ENCODE measurements at regions not wholly inside any gene's neighbourhood (a gene's known extent, or its start where the extent isn't known, plus 50 kb on each side); places are given as distances from the start of the nearest gene placed in this dataset.
"Not testable (repeated sequence)": the region's sequence is repeated elsewhere in the genome, so short reads cannot be mapped to it uniquely, and the experiment has no call there.

- no peak for TF ChIP-seq CTCF (IDR thresholded peaks at IDR 0.05)
- Histone ChIP-seq H3K27me3 (no peaks in the 10 kb centered on the region), H3K9ac (ENCODE audit: low read depth in 2 of 2, low read length in 2 of 2) (no peak overlapping the region), H3K4me3 (no peak overlapping the region), H3K36me3 (no peaks in the 10 kb centered on the region), H3K4me1 (no peaks in the 10 kb centered on the region), H3K9me3 (no peaks in the 10 kb centered on the region), H3K27ac (no peak overlapping the region)
- intact Hi-C loops (cut with DNase I), result no loop called here
- no peak for DNase-seq
These were observed 130.0 kb downstream of the KLF6 start for GRCh38 chr10:3654980-3655379.

- Histone ChIP-seq H3K4me1 (no peaks in the 10 kb centered on the region), H3K27ac (no peak overlapping the region), H3K36me3 (no peaks in the 10 kb centered on the region), H3K9ac (ENCODE audit: low read depth in 2 of 2, low read length in 2 of 2) (no peak overlapping the region), H3K27me3 (no peaks in the 10 kb centered on the region), H3K4me3 (no peak overlapping the region), H3K9me3 (no peaks in the 10 kb centered on the region)
- no peak for TF ChIP-seq CTCF (IDR thresholded peaks at IDR 0.05)
- intact Hi-C loops (cut with DNase I), result no loop called here
- DNase-seq, result no peak
These were observed 130.5 kb downstream of the KLF6 start for GRCh38 chr10:3654496-3654895.

GRCh38 chr10:3653303-3653702, 131.7 kb downstream of the KLF6 start:
- H3K27me3 ChIP-seq; H3K4me1 ChIP-seq; H3K27ac ChIP-seq; H3K4me3 ChIP-seq; intact Hi-C loops (cut with DNase I); H3K36me3 ChIP-seq; DNase-seq; H3K9me3 ChIP-seq; H3K9ac ChIP-seq (ENCODE audit: low read depth in 2 of 2, low read length in 2 of 2): not testable (repeated sequence)

GRCh38 chr10:3652886-3653285, 132.1 kb downstream of the KLF6 start:
- Histone ChIP-seq H3K4me3 (no peak overlapping the region), H3K27me3 (no peaks in the 10 kb centered on the region), H3K4me1 (no peaks in the 10 kb centered on the region), H3K9ac (ENCODE audit: low read depth in 2 of 2, low read length in 2 of 2) (no peak overlapping the region), H3K9me3 (no peaks in the 10 kb centered on the region), H3K36me3 (no peaks in the 10 kb centered on the region), H3K27ac (no peak overlapping the region)
- no peak for DNase-seq
- intact Hi-C loops (cut with DNase I), result no loop called here
- TF ChIP-seq CTCF (IDR thresholded peaks at IDR 0.05), result no peak

- DNase-seq, result no peak
- Histone ChIP-seq H3K4me3 (no peak overlapping the region), H3K9me3 (no peaks in the 10 kb centered on the region), H3K27me3 (no peaks in the 10 kb centered on the region), H3K27ac (no peak overlapping the region), H3K9ac (ENCODE audit: low read depth in 2 of 2, low read length in 2 of 2) (no peak overlapping the region), H3K36me3 (no peaks in the 10 kb centered on the region), H3K4me1 (no peaks in the 10 kb centered on the region)
- no peak for TF ChIP-seq CTCF (IDR thresholded peaks at IDR 0.05)
- intact Hi-C loops (cut with DNase I), result no loop called here
These were observed 132.9 kb downstream of the KLF6 start for GRCh38 chr10:3651969-3652653.

GRCh38 chr10:3648576-3648975, 136.4 kb downstream of the KLF6 start:
- Histone ChIP-seq H3K4me3 (no peak overlapping the region), H3K36me3 (no peaks in the 10 kb centered on the region), H3K9ac (ENCODE audit: low read depth in 2 of 2, low read length in 2 of 2) (no peak overlapping the region), H3K4me1 (no peaks in the 10 kb centered on the region), H3K27me3 (no peaks in the 10 kb centered on the region), H3K9me3 (no peaks in the 10 kb centered on the region), H3K27ac (no peak overlapping the region)
- TF ChIP-seq CTCF (IDR thresholded peaks at IDR 0.05), result no peak
- DNase-seq, result no peak
- intact Hi-C loops (cut with DNase I), result no loop called here
